GM12875 (cell line): ENCODE measurements at regions not wholly inside any gene's neighbourhood (a gene's known extent, or its start where the extent isn't known, plus 50 kb on each side); places are given as distances from the start of the nearest gene placed in this dataset.
"Not testable (repeated sequence)": the region's sequence is repeated elsewhere in the genome, so short reads cannot be mapped to it uniquely, and the experiment has no call there.

Experiments
- H3K4me3 ChIP-seq: one replicate; pipeline ENCODE4 v1.5.1; 2011; ENCODE audit warnings: low read depth, low read length, control low read depth

- not testable (repeated sequence) for H3K4me3 ChIP-seq
Measured at GRCh38 chr15:85196697-85197096, 183.7 kb upstream of the AKAP13 start.

GRCh38 chr15:85197582-85197981 is 182.8 kb upstream of the AKAP13 start:
- not testable (repeated sequence) for H3K4me3 ChIP-seq

- H3K4me3 ChIP-seq, result not testable (repeated sequence)
Measured at GRCh38 chr15:85198432-85198831, 182.0 kb upstream of the AKAP13 start.

GRCh38 chr15:85200215-85200614 is 180.2 kb upstream of the AKAP13 start:
- H3K4me3 ChIP-seq, result not testable (repeated sequence)

- H3K4me3 ChIP-seq, result not testable (repeated sequence)
Measured at GRCh38 chr15:85201118-85201793, 179.1 kb upstream of the AKAP13 start.

GRCh38 chr15:85204481-85204880 is 175.9 kb upstream of the AKAP13 start:
- H3K4me3 ChIP-seq, result not testable (repeated sequence)

GRCh38 chr15:85233791-85234325 is 146.5 kb upstream of the AKAP13 start:
- not testable (repeated sequence) for H3K4me3 ChIP-seq

GRCh38 chr15:85234450-85235196 is 145.8 kb upstream of the AKAP13 start:
- not testable (repeated sequence) for H3K4me3 ChIP-seq

- not testable (repeated sequence) for H3K4me3 ChIP-seq
Measured at GRCh38 chr15:85244056-85244455, 136.3 kb upstream of the AKAP13 start.

GRCh38 chr15:85250938-85251542 is 129.4 kb upstream of the AKAP13 start:
- not testable (repeated sequence) for H3K4me3 ChIP-seq

GRCh38 chr15:85253196-85253915 is 127.0 kb upstream of the AKAP13 start:
- not testable (repeated sequence) for H3K4me3 ChIP-seq

- not testable (repeated sequence) for H3K4me3 ChIP-seq
Measured at GRCh38 chr15:85254961-85255360, 125.4 kb upstream of the AKAP13 start.

GRCh38 chr15:85255502-85255901 is 124.9 kb upstream of the AKAP13 start:
- not testable (repeated sequence) for H3K4me3 ChIP-seq

GRCh38 chr15:85256009-85256997 is 124.1 kb upstream of the AKAP13 start:
- not testable (repeated sequence) for H3K4me3 ChIP-seq

GRCh38 chr15:85258062-85258445 is 122.3 kb upstream of the AKAP13 start:
- H3K4me3 ChIP-seq, result not testable (repeated sequence)

- not testable (repeated sequence) for H3K4me3 ChIP-seq
Measured at GRCh38 chr15:85258559-85259209, 121.7 kb upstream of the AKAP13 start.

GRCh38 chr15:85260526-85260925 is 119.9 kb upstream of the AKAP13 start:
- H3K4me3 ChIP-seq, result not testable (repeated sequence)

- H3K4me3 ChIP-seq, result not testable (repeated sequence)
Measured at GRCh38 chr15:85262461-85263055, 117.8 kb upstream of the AKAP13 start.
